Stomach smooth muscle (tissue), 2 donors: ENCODE measurements at regions not wholly inside any gene's neighbourhood (a gene's known extent, or its start where the extent isn't known, plus 50 kb on each side); places are given as distances from the start of the nearest gene placed in this dataset.

ENCODE experiments used
- H3K27ac ChIP-seq: one replicate; pipeline ENCODE4 v1.7.0; 2013; ENCODE audit warnings: mild to moderate bottlenecking, low read length, inconsistent platforms
- H3K27me3 ChIP-seq, 2 donors: one replicate each; pipeline ENCODE4 v1.7.0; 2013; ENCODE audit warnings: low read length in 2 of 2; ENCODE audit not compliant: insufficient read depth in 2 of 2, control insufficient read depth in 1 of 2
- H3K36me3 ChIP-seq, 2 donors: one replicate each; pipeline ENCODE4 v1.7.0; 2013; ENCODE audit warnings: low read length in 2 of 2; ENCODE audit not compliant: control insufficient read depth in 2 of 2, insufficient read depth in 2 of 2
- H3K4me1 ChIP-seq: one replicate; pipeline ENCODE4 v1.7.0; 2013; ENCODE audit warnings: low read length; ENCODE audit not compliant: control insufficient read depth, insufficient read depth
- H3K4me3 ChIP-seq, 2 donors: one replicate each; pipeline ENCODE4 v1.7.0; 2013; ENCODE audit warnings: low read length in 2 of 2
- H3K9ac ChIP-seq, 2 donors: one replicate each; pipeline ENCODE4 v1.7.0; 2013; ENCODE audit warnings: low read length in 2 of 2, mild to moderate bottlenecking in 1 of 2
- H3K9me3 ChIP-seq, 2 donors: one replicate each; pipeline ENCODE4 v1.7.0; 2013; ENCODE audit warnings: low read length in 2 of 2; ENCODE audit not compliant: control insufficient read depth in 2 of 2
- donor health status: healthy.
- donor health status: Pancreatic carcinoma.

DNA sequence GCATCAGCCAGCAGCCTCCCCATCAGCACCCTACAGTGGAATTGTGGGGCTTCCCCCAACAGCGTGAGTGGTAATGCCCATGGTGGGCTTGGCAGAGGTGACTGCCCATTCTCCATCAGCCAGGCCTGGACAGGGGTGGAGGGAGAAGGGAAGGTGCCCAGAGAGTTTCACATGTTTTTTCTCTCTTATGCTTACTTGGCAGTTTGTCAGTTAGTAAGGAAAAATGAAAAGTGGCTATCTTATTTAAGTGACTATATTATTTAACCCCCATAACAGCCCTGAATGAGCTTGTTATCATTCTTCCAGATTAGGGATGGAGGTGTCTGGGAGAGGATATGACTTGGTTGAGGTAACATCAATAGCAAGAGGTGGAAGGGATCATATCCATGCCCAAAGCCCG lies 921.7 kb downstream of the GRID1 start:
- Histone ChIP-seq H3K4me1 (no peaks in the 10 kb centered on the region), H3K27me3 (no peaks in the 10 kb centered on the region), H3K4me3 (no peak overlapping the region), H3K27ac (no peak overlapping the region), H3K9ac (no peak overlapping the region), H3K36me3 (no peaks in the 10 kb centered on the region), H3K9me3 (peaks cover 0 to 2% of the 10 kb centered on the region in 2 donors)

DNA sequence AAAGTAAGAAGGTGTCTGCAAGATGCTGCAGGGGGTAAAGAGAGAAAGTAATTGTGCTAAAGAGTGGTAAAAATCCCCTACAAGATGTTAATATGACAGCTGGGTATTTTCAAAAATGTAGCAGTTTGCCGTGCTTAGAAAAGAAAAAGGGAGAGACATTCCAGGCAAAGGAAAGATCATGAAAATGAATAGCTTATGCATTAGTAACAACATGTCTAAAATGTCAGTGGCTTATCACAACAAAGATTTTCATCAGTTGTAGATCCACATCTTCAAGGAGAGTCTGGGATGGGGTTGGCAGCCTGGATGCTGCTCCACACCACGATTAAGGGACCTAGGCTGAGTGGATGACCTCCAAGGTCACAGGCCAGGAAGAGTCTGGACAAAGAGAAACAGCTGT lies 920.9 kb downstream of the GRID1 start:
- H3K9ac ChIP-seq, result no peak overlapping the region
- H3K27ac ChIP-seq, result no peak overlapping the region
- H3K4me3 ChIP-seq, result no peak overlapping the region
- no peaks in the 10 kb centered on the region for H3K4me1 ChIP-seq
- peaks cover 0 to 2% of the 10 kb centered on the region in 2 donors for H3K9me3 ChIP-seq
- no peaks in the 10 kb centered on the region for H3K36me3 ChIP-seq
- no peaks in the 10 kb centered on the region for H3K27me3 ChIP-seq

DNA sequence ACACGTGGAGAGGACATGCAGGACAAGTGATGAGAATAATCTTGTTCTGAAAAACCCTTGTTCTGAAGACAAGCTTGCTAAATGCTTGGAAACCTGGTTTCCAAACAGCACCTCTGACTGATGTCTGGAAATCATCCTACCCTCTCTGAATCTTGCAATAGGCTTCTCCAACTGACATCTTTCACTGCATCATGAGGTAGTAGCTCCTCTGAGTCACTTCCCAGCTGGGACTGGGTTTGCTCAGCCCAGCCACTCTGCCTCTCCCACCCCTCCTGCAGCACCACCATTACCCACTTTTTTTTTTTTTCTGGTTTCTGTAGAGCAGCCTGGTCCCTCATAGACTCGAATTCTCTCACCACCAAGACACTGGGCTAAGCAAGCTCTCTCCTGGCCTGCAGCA lies 919.8 kb downstream of the GRID1 start:
- Histone ChIP-seq H3K4me3 (no peak overlapping the region), H3K36me3 (no peaks in the 10 kb centered on the region), H3K4me1 (no peaks in the 10 kb centered on the region), H3K9me3 (no peaks in the 10 kb centered on the region), H3K27ac (no peak overlapping the region), H3K9ac (no peak overlapping the region), H3K27me3 (no peaks in the 10 kb centered on the region)

DNA sequence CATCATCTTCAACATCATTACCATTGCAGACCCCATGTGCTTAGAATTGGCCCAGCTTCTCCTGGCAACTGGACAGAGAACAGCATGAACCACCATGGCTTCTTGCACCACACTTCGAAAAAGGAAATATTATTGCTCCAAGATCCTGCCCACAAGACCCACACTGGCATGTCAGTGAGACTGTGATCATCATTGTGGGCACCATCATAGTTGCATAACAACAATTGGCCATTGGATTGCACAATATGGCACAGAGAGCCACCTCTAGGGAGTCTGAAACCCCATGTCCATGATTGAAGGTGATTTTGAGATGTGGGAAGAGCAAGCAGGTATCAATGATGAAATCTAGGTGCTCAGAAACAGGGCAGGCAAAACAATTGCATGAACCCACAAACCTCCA lies 918.9 kb downstream of the GRID1 start:
- H3K4me3 ChIP-seq, result no peak overlapping the region
- no peaks in the 10 kb centered on the region for H3K4me1 ChIP-seq
- H3K27me3 ChIP-seq, result no peaks in the 10 kb centered on the region
- no peaks in the 10 kb centered on the region for H3K9me3 ChIP-seq
- no peaks in the 10 kb centered on the region for H3K36me3 ChIP-seq
- H3K9ac ChIP-seq, result no peak overlapping the region
- no peak overlapping the region for H3K27ac ChIP-seq

DNA sequence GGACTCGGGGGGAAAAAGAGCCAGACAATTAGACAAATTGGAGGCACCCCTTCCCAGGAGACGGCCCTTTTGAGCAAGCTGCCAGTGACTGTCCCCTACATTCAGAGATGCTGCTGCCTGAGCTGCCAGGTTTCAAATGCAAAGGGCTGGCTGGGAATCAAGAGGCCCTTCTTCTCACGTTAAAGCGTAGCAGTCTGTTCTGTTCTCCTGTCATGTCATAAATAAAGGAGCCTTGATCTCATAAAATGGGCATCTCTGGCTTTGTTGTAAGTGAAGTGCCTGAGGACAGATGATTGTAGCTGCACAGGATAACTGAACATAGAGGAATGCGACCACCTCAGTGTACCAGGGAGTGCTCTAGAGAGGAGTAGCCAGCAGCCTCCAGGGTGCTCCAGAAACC lies 917.9 kb downstream of the GRID1 start:
- H3K9me3 ChIP-seq, result no peaks in the 10 kb centered on the region
- H3K4me3 ChIP-seq, result no peak overlapping the region
- no peak overlapping the region for H3K9ac ChIP-seq
- no peaks in the 10 kb centered on the region for H3K4me1 ChIP-seq
- H3K27ac ChIP-seq, result no peak overlapping the region
- H3K27me3 ChIP-seq, result no peaks in the 10 kb centered on the region
- no peaks in the 10 kb centered on the region for H3K36me3 ChIP-seq

DNA sequence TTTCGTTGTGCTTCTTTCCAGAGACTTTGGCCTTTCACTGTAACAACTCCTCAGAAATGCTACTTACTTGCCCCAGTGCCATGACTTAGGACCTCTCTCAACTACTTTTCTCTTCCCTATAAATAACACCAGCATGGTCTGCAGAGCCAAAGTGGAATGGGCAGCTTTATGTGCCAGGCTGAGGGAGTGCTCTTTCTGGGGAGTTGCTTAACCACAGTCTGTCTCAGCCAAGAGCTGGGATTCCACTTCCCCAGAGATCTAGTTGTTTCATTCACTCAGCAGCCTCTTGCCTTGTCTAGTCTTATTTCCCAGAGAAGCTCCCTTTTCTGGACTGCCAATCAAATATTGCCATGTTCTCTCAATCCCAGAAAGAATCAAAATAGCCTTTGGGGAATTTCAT lies 912.2 kb downstream of the GRID1 start:
- H3K9ac ChIP-seq, result no peak overlapping the region
- no peaks in the 10 kb centered on the region for H3K4me1 ChIP-seq
- no peaks in the 10 kb centered on the region for H3K36me3 ChIP-seq
- H3K4me3 ChIP-seq, result no peak overlapping the region
- no peaks in the 10 kb centered on the region for H3K27me3 ChIP-seq
- no peak overlapping the region for H3K27ac ChIP-seq
- H3K9me3 ChIP-seq, result peaks cover 0 to 3% of the 10 kb centered on the region in 2 donors

DNA sequence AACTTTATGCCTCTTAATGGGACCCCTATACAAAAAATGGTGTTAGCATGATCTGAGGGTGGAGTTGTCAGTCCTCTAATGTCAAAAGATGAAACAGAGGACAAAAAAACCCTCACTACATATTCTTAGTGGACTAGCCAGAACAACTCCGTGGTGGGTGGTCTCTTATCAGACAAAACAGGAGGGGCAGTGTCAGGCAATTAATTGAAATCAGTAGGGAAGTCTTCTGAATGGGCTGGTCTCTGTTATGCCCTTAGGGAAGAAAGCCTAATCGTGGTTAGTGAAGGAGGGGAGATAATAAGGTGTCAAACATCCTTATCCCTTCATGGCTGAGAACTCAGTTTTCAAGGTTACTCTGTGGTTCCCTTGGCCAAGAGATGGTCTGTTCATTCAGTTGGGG lies 909.4 kb downstream of the GRID1 start:
- no peaks in the 10 kb centered on the region for H3K4me1 ChIP-seq
- H3K9me3 ChIP-seq, result peaks cover 0 to 3% of the 10 kb centered on the region in 2 donors
- no peak overlapping the region for H3K4me3 ChIP-seq
- H3K9ac ChIP-seq, result no peak overlapping the region
- H3K27me3 ChIP-seq, result no peaks in the 10 kb centered on the region
- H3K27ac ChIP-seq, result no peak overlapping the region
- no peaks in the 10 kb centered on the region for H3K36me3 ChIP-seq

DNA sequence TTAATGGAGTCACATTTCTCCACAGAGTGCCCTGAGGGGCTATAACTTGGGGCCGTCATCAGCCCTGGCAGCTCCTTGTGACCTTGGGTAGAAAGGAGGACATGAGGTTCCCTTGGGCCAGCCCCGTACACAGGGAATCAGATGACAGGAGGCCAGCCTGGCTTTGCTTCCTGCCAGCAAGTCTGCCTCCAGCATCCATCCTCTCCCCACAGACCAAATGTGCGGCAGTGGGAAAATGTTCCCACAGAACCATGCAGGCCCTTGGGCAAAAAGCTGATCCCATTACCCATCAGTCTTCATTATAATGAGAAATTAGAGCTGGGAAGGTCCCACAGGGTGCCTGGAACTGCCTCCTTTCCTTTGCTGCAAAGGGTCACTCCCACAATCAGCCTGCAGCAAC lies 908.3 kb downstream of the GRID1 start:
- H3K4me3 ChIP-seq, result no peak overlapping the region
- peaks cover 0 to 3% of the 10 kb centered on the region in 2 donors for H3K9me3 ChIP-seq
- H3K4me1 ChIP-seq, result no peaks in the 10 kb centered on the region
- H3K9ac ChIP-seq, result no peak overlapping the region
- H3K27me3 ChIP-seq, result no peaks in the 10 kb centered on the region
- no peaks in the 10 kb centered on the region for H3K36me3 ChIP-seq
- no peak overlapping the region for H3K27ac ChIP-seq

DNA sequence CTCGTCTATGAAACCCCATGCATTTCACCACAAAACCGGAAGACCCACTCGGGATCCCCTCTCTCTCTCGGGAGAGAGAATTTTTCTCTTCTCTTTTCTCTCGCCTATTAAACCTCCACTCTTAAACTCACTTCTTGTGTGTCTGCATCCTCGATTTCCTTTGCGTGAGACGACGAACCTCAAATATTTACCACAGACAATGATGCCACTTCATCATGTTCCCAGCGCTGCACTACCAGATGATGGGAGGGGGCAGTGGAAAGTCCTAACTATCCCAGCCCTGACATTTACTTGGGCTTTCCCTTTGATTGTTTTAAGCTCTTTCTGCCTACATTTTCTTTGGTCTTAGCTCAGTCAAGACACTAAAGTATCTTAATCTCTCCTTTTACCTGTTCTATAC lies 906.7 kb downstream of the GRID1 start:
- H3K9me3 ChIP-seq, result no peaks in the 10 kb centered on the region
- H3K4me3 ChIP-seq, result no peak overlapping the region
- H3K27ac ChIP-seq, result no peak overlapping the region
- H3K9ac ChIP-seq, result no peak overlapping the region
- no peaks in the 10 kb centered on the region for H3K27me3 ChIP-seq
- no peaks in the 10 kb centered on the region for H3K36me3 ChIP-seq
- no peaks in the 10 kb centered on the region for H3K4me1 ChIP-seq

DNA sequence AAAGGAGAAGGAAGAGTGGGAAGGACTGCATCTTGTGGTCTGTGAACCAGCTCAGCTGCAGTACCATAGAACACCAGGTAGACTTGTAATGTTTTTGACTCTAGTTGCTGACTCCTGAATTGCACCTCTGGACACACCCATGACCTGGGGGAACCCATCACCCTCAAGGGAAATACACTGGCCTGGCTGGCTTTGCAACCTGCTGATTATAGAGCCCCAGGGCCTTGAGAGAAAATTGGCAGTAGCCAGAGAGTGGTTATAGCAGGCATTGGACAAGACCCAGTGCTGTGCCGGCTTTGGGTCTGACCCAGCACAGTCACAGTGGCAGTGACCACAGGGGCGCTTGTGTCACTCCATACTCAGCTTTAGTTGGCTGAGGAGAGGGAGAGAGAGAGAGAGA lies 902.3 kb downstream of the GRID1 start:
- H3K9ac ChIP-seq, result no peak overlapping the region
- no peaks in the 10 kb centered on the region for H3K36me3 ChIP-seq
- H3K9me3 ChIP-seq, result no peaks in the 10 kb centered on the region
- no peaks in the 10 kb centered on the region for H3K4me1 ChIP-seq
- H3K27ac ChIP-seq, result no peak overlapping the region
- H3K27me3 ChIP-seq, result no peaks in the 10 kb centered on the region
- no peak overlapping the region for H3K4me3 ChIP-seq

DNA sequence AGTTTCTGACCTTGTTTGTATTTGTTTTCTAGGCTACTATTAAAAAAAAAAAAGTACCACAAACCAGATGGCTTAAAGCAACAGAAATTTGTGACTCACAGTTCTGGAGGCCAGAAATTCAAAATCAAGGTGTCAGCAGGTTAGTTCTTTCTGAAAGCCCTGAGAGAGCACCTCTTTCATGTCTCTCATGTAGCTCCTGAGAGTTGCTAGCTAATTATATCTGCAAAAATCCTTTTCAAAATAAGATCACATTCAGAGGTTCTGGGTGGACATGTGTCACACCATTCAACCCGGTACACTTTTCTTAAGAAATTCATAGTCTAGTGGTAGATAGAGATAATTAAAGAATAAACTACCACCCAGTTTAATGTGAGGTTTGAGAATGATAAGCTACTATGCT lies 888.6 kb downstream of the GRID1 start:
- no peaks in the 10 kb centered on the region for H3K9me3 ChIP-seq
- no peaks in the 10 kb centered on the region for H3K36me3 ChIP-seq
- H3K9ac ChIP-seq, result no peak overlapping the region
- no peak overlapping the region for H3K27ac ChIP-seq
- no peaks in the 10 kb centered on the region for H3K4me1 ChIP-seq
- H3K4me3 ChIP-seq, result no peak overlapping the region
- no peaks in the 10 kb centered on the region for H3K27me3 ChIP-seq

DNA sequence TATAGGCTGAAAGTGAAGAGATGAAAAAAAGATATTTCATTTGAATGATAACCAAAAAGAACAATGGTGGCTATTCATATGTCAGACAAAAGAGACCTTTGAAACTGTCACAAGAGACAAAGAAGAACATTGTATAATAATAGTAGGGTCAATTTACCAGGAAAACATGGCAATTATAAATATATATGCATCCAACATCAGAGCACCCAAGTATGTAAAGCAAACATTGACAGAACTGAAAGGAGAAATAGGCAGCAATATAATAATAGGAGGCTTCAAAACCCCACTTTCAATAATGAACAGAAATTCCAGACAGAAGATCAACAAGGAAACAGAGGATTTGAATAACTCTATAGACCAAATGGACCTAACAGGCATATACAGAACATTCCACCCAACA lies 876.2 kb downstream of the GRID1 start:
- Histone ChIP-seq H3K4me3 (no peak overlapping the region), H3K27me3 (no peaks in the 10 kb centered on the region), H3K36me3 (no peaks in the 10 kb centered on the region), H3K27ac (no peak overlapping the region), H3K9me3 (no peaks in the 10 kb centered on the region), H3K9ac (no peak overlapping the region), H3K4me1 (no peaks in the 10 kb centered on the region)
